ENCODE measurements at regions not wholly inside any gene's neighbourhood (a gene's known extent, or its start where the extent isn't known, plus 50 kb on each side); places are given as distances from the start of the nearest gene placed in this dataset.

- intact Hi-C loops (cut with DNase I) = no loop called here
- 56 to 69% (median 58%) methylated on average over 2 of the region's 2 CpGs for WGBS, 3 donors
- H3K27ac ChIP-seq = no peak overlapping the region
- no peak for TF ChIP-seq CTCF (IDR thresholded peaks at IDR 0.05)
- no peaks in the 10 kb centered on the region for H3K27me3 ChIP-seq (ENCODE audit: insufficient read depth in 3 of 3, low read length in 2 of 3)
- no peak for ATAC-seq
- H3K4me1 ChIP-seq = no peaks in the 10 kb centered on the region
- no peak for DNase-seq
- no peak overlapping the region for H3K4me3 ChIP-seq
- no peaks in the 10 kb centered on the region for H3K36me3 ChIP-seq (ENCODE audit: insufficient read depth in 1 of 2, low read depth in 1 of 2)
- H3K9me3 ChIP-seq = no peaks in the 10 kb centered on the region
Measured at GRCh38 chr2:76281156-76281841, 570.6 kb upstream of the GCFC2 start.

GRCh38 chr2:76280686-76281085 is 570.0 kb upstream of the GCFC2 start:
- no peaks in the 10 kb centered on the region for H3K27me3 ChIP-seq (ENCODE audit: insufficient read depth in 3 of 3, low read length in 2 of 3)
- no peak for TF ChIP-seq CTCF (IDR thresholded peaks at IDR 0.05)
- H3K36me3 ChIP-seq (ENCODE audit: insufficient read depth in 1 of 2, low read depth in 1 of 2) = no peaks in the 10 kb centered on the region
- intact Hi-C loops (cut with DNase I) = no loop called here
- DNase-seq (no peak), ATAC-seq (no peak)
- 59 to 67% (median 64%) methylated on average over 2 of the region's 2 CpGs for WGBS, 3 donors
- no peak overlapping the region for H3K27ac ChIP-seq
- no peak overlapping the region for H3K4me3 ChIP-seq
- H3K9me3 ChIP-seq = no peaks in the 10 kb centered on the region
- no peaks in the 10 kb centered on the region for H3K4me1 ChIP-seq

- no peak overlapping the region for H3K4me3 ChIP-seq
- H3K9me3 ChIP-seq = no peaks in the 10 kb centered on the region
- no peaks in the 10 kb centered on the region for H3K27me3 ChIP-seq (ENCODE audit: insufficient read depth in 3 of 3, low read length in 2 of 3)
- H3K36me3 ChIP-seq (ENCODE audit: insufficient read depth in 1 of 2, low read depth in 1 of 2) = no peaks in the 10 kb centered on the region
- H3K4me1 ChIP-seq = no peaks in the 10 kb centered on the region
- DNase-seq = no peak
- H3K27ac ChIP-seq = no peak overlapping the region
- no peak for TF ChIP-seq CTCF (IDR thresholded peaks at IDR 0.05)
- no peak for ATAC-seq
- intact Hi-C loops (cut with DNase I) = no loop called here
- 38 to 67% (median 46%) methylated on average over 4 of the region's 4 CpGs for WGBS, 3 donors
Measured at GRCh38 chr2:76279142-76279541, 568.4 kb upstream of the GCFC2 start.

GRCh38 chr2:76275788-76276187 is 565.1 kb upstream of the GCFC2 start:
- no peaks in the 10 kb centered on the region for H3K36me3 ChIP-seq (ENCODE audit: insufficient read depth in 1 of 2, low read depth in 1 of 2)
- no peak overlapping the region for H3K27ac ChIP-seq
- intact Hi-C loops (cut with DNase I) = no loop called here
- H3K9me3 ChIP-seq = no peaks in the 10 kb centered on the region
- H3K27me3 ChIP-seq (ENCODE audit: insufficient read depth in 3 of 3, low read length in 2 of 3) = no peaks in the 10 kb centered on the region
- ATAC-seq = no peak
- TF ChIP-seq CTCF (IDR thresholded peaks at IDR 0.05) = no peak
- DNase-seq = no peak
- WGBS, 3 donors = 93 to 97% (median 93%) methylated on average over 4 of the region's 4 CpGs
- H3K4me1 ChIP-seq = no peaks in the 10 kb centered on the region
- H3K4me3 ChIP-seq = no peak overlapping the region

- DNase-seq (no peak), ATAC-seq (no peak)
- 29 to 55% (median 31%) methylated on average over 2 of the region's 2 CpGs for WGBS, 3 donors
- H3K4me3 ChIP-seq = no peak overlapping the region
- no peaks in the 10 kb centered on the region for H3K4me1 ChIP-seq
- H3K9me3 ChIP-seq = no peaks in the 10 kb centered on the region
- H3K27ac ChIP-seq = no peak overlapping the region
- H3K36me3 ChIP-seq (ENCODE audit: insufficient read depth in 1 of 2, low read depth in 1 of 2) = no peaks in the 10 kb centered on the region
- intact Hi-C loops (cut with DNase I) = no loop called here
- no peak for TF ChIP-seq CTCF (IDR thresholded peaks at IDR 0.05)
- no peaks in the 10 kb centered on the region for H3K27me3 ChIP-seq (ENCODE audit: insufficient read depth in 3 of 3, low read length in 2 of 3)
Measured at GRCh38 chr2:76274676-76275075, 564.0 kb upstream of the GCFC2 start.
